ENCODE measurements at regions not wholly inside any gene's neighbourhood (a gene's known extent, or its start where the extent isn't known, plus 50 kb on each side); places are given as distances from the start of the nearest gene placed in this dataset.
"Not testable (repeated sequence)": the region's sequence is repeated elsewhere in the genome, so short reads cannot be mapped to it uniquely, and the experiment has no call there.

DNA sequence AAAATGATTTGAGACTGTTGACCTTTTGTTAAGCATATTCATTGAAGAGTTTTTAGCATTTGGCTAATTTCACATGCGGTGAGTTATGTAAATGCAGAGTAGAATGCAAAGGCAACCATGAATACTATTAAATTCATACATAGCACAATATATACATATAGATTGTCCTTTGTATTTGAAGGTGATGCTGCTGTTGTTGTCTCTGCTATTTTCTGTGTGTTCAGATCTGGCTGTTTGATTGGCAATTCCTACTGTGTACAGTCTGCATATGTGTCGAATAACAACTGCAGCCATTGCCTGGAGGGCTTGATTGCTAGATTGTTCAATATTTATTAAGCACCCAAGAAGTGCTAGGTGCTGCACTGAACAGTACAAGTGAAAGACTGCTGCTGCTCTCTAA, 187.4 kb downstream of the FOXG1 start:
- H3K9me3 Mint-ChIP-seq = peaks cover 15 to 22% of the 10 kb centered on the region in 2 donors
- H3K4me3 Mint-ChIP-seq = no peak overlapping the region
- H3K27me3 Mint-ChIP-seq (ENCODE audit: low read depth) = no peaks in the 10 kb centered on the region

DNA sequence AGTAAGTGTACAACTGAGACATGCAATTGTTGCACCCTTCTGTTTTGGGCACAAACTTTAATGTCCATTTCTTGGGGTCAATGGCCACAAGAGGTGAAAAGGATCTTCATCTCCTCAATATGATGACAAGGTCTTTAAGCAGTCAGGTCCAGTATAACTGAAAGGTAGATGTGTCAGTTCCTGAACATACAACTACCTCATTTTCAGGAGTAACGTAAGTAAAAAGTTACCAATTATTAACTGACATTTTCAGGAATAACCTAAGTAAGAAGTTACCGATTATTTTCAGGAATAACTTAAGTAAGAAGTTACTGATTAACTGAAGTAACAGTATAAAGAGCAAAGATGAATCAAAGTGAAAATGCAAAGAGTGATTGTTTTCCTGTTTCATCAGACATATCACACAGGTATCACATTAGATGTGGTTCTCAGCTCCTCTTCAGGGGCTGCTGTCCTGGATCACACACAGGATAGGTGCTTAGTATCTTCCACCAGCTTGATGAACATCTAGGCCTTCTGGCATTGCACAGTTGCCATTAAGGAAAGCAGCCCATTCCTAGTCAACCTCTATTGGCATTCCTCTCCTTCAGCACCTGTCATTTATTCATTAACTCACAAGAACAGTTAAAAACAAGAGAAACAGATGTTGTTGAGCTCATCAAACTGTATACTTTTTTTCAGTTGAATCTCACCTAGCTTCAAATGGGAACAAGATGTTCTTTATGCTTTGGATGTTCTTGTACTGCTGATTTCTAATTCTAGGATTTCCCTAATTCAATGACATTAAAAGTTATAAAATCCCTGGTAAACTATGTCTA, 200.0 kb downstream of the FOXG1 start:
- Mint-ChIP-seq H3K27me3 (ENCODE audit: low read depth) (no peaks in the 10 kb centered on the region), H3K27ac (no peak overlapping the region), H3K4me1 (ENCODE audit: low read depth) (no peaks in the 10 kb centered on the region), H3K9me3 (peaks cover 6 to 11% of the 10 kb centered on the region in 2 donors), H3K4me3 (no peak overlapping the region), H3K36me3 (ENCODE audit: insufficient read depth in 2 of 2) (no peaks in the 10 kb centered on the region)
- DNase-seq (no peak), ATAC-seq (replicated peaks in 1 of 2) (no peak)

More for the DNA sequence above, 187.4 kb downstream of the FOXG1 start:
- DNase-seq (no peak), ATAC-seq (replicated peaks in 1 of 2) (no peak)
- no peak overlapping the region for H3K27ac Mint-ChIP-seq
- peaks cover 3 to 4% of the 10 kb centered on the region in 2 donors for H3K36me3 Mint-ChIP-seq (ENCODE audit: insufficient read depth in 2 of 2)
- no peaks in the 10 kb centered on the region for H3K4me1 Mint-ChIP-seq (ENCODE audit: low read depth)

GRCh38 chr14:28975084-28975483, 208.5 kb downstream of the FOXG1 start:
- H3K9me3 Mint-ChIP-seq = peaks cover 5 to 12% of the 10 kb centered on the region in 2 donors
- H3K4me1 Mint-ChIP-seq (ENCODE audit: low read depth) = no peaks in the 10 kb centered on the region
- ATAC-seq (replicated peaks in 1 of 2) = no peak
- H3K27ac Mint-ChIP-seq = no peak overlapping the region
- no peaks in the 10 kb centered on the region for H3K27me3 Mint-ChIP-seq (ENCODE audit: low read depth)
- H3K36me3 Mint-ChIP-seq (ENCODE audit: insufficient read depth in 2 of 2) = peaks cover 2 to 3% of the 10 kb centered on the region in 2 donors
- DNase-seq = no peak
- no peak overlapping the region for H3K4me3 Mint-ChIP-seq

GRCh38 chr14:28982228-28982627, 215.6 kb downstream of the FOXG1 start:
- no peaks in the 10 kb centered on the region for H3K27me3 Mint-ChIP-seq (ENCODE audit: low read depth)
- ATAC-seq (replicated peaks in 1 of 2) (no peak), DNase-seq (no peak)
- no peak overlapping the region for H3K27ac Mint-ChIP-seq
- H3K36me3 Mint-ChIP-seq (ENCODE audit: insufficient read depth in 2 of 2) = peaks cover 3 to 6% of the 10 kb centered on the region in 2 donors
- H3K9me3 Mint-ChIP-seq = peaks cover 14 to 20% of the 10 kb centered on the region in 2 donors
- H3K4me3 Mint-ChIP-seq = no peak overlapping the region
- no peaks in the 10 kb centered on the region for H3K4me1 Mint-ChIP-seq (ENCODE audit: low read depth)

- no peaks in the 10 kb centered on the region for H3K4me1 Mint-ChIP-seq (ENCODE audit: low read depth)
- H3K4me3 Mint-ChIP-seq = no peak overlapping the region
- H3K27ac Mint-ChIP-seq = no peak overlapping the region
- DNase-seq (no peak), ATAC-seq (replicated peaks in 1 of 2) (no peak)
- H3K36me3 Mint-ChIP-seq (ENCODE audit: insufficient read depth in 2 of 2) = peaks cover 3 to 6% of the 10 kb centered on the region in 2 donors
- H3K27me3 Mint-ChIP-seq (ENCODE audit: low read depth) = no peaks in the 10 kb centered on the region
- H3K9me3 Mint-ChIP-seq = peaks cover 18 to 24% of the 10 kb centered on the region in 2 donors
Observed at GRCh38 chr14:28983279-28983678, 216.7 kb downstream of the FOXG1 start.

- H3K27ac Mint-ChIP-seq = no peak overlapping the region
- H3K27me3 Mint-ChIP-seq (ENCODE audit: low read depth) = no peaks in the 10 kb centered on the region
- H3K4me3 Mint-ChIP-seq = no peak overlapping the region
- peaks cover 0 to 2% of the 10 kb centered on the region in 2 donors for H3K36me3 Mint-ChIP-seq (ENCODE audit: insufficient read depth in 2 of 2)
- ATAC-seq (replicated peaks in 1 of 2) = no peak
- peaks cover 16 to 17% of the 10 kb centered on the region in 2 donors for H3K9me3 Mint-ChIP-seq
- no peak for DNase-seq
- no peaks in the 10 kb centered on the region for H3K4me1 Mint-ChIP-seq (ENCODE audit: low read depth)
Observed at GRCh38 chr14:28987516-28987915, 220.9 kb downstream of the FOXG1 start.

- not testable (repeated sequence) for H3K27me3 Mint-ChIP-seq (ENCODE audit: low read depth); H3K4me1 Mint-ChIP-seq (ENCODE audit: low read depth); ATAC-seq (replicated peaks in 1 of 2); H3K27ac Mint-ChIP-seq; DNase-seq; H3K36me3 Mint-ChIP-seq (ENCODE audit: insufficient read depth in 2 of 2); H3K4me3 Mint-ChIP-seq; H3K9me3 Mint-ChIP-seq
Observed at GRCh38 chr14:28997196-28997595, 230.6 kb downstream of the FOXG1 start.

DNA sequence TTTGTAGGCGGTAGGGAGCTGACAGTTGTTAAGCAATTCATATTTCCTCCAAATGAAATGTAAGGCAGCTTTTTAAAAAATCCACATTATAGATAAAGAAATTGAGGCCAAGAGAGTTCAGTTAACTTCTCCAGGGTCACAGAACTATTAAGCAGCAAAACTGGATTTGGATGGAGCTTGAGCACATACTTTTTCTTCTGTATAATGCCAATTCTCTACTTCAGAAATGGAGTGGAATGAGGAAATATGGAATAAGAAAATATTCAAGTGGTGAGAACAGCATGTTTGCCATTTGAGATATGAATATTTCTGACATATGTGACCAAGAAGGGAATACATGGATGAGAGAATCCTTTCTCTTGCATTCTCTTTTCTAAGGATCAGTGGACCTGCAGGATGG, 233.1 kb downstream of the FOXG1 start:
- no peaks in the 10 kb centered on the region for H3K27me3 Mint-ChIP-seq (ENCODE audit: low read depth)
- peaks cover 0 to 7% of the 10 kb centered on the region in 2 donors for H3K36me3 Mint-ChIP-seq (ENCODE audit: insufficient read depth in 2 of 2)
- no peak for DNase-seq
- no peak overlapping the region for H3K4me3 Mint-ChIP-seq
- H3K4me1 Mint-ChIP-seq (ENCODE audit: low read depth) = no peaks in the 10 kb centered on the region
- peaks cover 5 to 7% of the 10 kb centered on the region in 2 donors for H3K9me3 Mint-ChIP-seq
- no peak for ATAC-seq (replicated peaks in 1 of 2)
- H3K27ac Mint-ChIP-seq = no peak overlapping the region

- H3K9me3 Mint-ChIP-seq = peaks cover 9 to 11% of the 10 kb centered on the region in 2 donors
- H3K36me3 Mint-ChIP-seq (ENCODE audit: insufficient read depth in 2 of 2) = peaks cover 0 to 8% of the 10 kb centered on the region in 2 donors
- H3K27ac Mint-ChIP-seq = no peak overlapping the region
- H3K27me3 Mint-ChIP-seq (ENCODE audit: low read depth) = no peaks in the 10 kb centered on the region
- ATAC-seq (replicated peaks in 1 of 2) (no peak), DNase-seq (no peak)
- no peak overlapping the region for H3K4me3 Mint-ChIP-seq
- no peaks in the 10 kb centered on the region for H3K4me1 Mint-ChIP-seq (ENCODE audit: low read depth)
Observed at GRCh38 chr14:29005647-29006046, 239.1 kb downstream of the FOXG1 start.

DNA sequence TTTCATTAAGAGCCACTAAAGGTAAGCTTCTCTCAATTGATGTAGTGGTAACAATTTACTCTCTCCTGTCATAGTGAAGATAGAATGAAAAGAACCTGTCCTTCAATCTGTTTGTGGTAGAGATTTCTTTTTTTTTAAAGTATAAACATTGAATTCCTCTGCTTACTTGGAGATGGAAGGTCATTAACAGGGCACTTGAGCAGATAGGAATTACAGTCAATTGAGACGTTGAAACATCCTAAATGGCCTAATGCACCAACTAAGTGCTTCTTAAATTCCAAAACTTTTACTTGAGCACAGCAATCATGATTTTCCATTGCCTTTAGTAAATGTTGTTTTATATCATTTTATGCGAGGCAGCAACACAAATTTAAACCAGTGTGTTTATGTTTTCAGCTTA, 241.4 kb downstream of the FOXG1 start:
- Mint-ChIP-seq H3K4me1 (ENCODE audit: low read depth) (no peaks in the 10 kb centered on the region), H3K4me3 (no peak overlapping the region), H3K27ac (no peak overlapping the region), H3K27me3 (ENCODE audit: low read depth) (no peaks in the 10 kb centered on the region), H3K9me3 (peaks cover 17 to 19% of the 10 kb centered on the region in 2 donors), H3K36me3 (ENCODE audit: insufficient read depth in 2 of 2) (peaks cover 0 to 6% of the 10 kb centered on the region in 2 donors)
- ATAC-seq (replicated peaks in 1 of 2) (no peak), DNase-seq (no peak)

DNA sequence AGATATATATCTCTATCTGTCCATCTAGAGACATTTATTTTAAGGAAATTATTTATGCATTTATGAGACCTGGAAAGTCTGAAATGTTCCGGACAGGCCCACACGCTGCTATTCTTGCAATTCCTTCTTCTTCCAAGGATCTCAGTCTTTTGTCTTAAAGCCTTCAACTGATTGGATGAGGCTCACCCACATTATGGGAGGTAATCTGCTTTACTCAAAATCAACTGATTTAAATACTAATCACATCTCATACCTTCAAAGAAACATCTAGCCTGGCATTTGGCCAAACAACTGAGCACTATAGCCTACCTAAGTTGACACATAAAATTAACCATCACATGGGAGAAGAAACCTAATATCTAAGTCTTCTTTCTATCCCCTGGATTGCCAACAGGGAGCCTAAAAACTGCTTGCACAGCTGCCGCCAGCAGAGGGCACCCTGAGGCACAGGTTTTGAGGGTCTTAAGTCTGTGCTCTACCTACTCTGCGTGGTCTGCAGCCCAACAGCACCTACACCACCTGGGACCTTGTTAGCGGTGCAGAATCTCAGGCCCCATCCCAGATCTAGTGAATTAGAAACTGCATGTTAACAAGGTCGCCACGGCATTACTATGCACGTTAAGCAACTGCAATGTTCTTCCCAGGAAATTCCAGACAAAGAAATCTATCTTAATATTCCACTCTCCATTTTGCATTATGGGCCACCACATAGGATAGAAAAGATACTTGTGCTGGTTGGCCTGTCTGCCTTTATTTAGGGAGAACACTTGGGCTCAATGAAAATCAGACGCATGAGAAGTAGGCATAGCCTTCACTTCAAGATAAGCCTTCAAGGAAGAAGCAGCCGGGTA, 249.7 kb downstream of the FOXG1 start:
- no peak for ATAC-seq (replicated peaks in 1 of 2)
- Mint-ChIP-seq H3K27me3 (ENCODE audit: low read depth) (no peaks in the 10 kb centered on the region), H3K4me1 (ENCODE audit: low read depth) (no peaks in the 10 kb centered on the region), H3K36me3 (ENCODE audit: insufficient read depth in 2 of 2) (no peaks in the 10 kb centered on the region), H3K4me3 (no peak overlapping the region), H3K9me3 (peaks cover 15 to 18% of the 10 kb centered on the region in 2 donors), H3K27ac (no peak overlapping the region)
- DNase-seq = peak; percentile 2 to 5

GRCh38 chr14:29023505-29023904, 256.9 kb downstream of the FOXG1 start:
- not testable (repeated sequence) for DNase-seq; H3K4me1 Mint-ChIP-seq (ENCODE audit: low read depth); H3K27me3 Mint-ChIP-seq (ENCODE audit: low read depth); H3K27ac Mint-ChIP-seq; H3K4me3 Mint-ChIP-seq; ATAC-seq (replicated peaks in 1 of 2); H3K36me3 Mint-ChIP-seq (ENCODE audit: insufficient read depth in 2 of 2)
- H3K9me3 Mint-ChIP-seq = peaks cover 22 to 34% of the 10 kb centered on the region in 2 donors

- not testable (repeated sequence) for H3K4me1 Mint-ChIP-seq (ENCODE audit: low read depth); DNase-seq; H3K27me3 Mint-ChIP-seq (ENCODE audit: low read depth); H3K27ac Mint-ChIP-seq; ATAC-seq (replicated peaks in 1 of 2); H3K4me3 Mint-ChIP-seq; H3K36me3 Mint-ChIP-seq (ENCODE audit: insufficient read depth in 2 of 2)
- peaks cover 17 to 27% of the 10 kb centered on the region in 2 donors for H3K9me3 Mint-ChIP-seq
Observed at GRCh38 chr14:29027441-29027840, 260.9 kb downstream of the FOXG1 start.
